ENCODE measurements at regions not wholly inside any gene's neighbourhood (a gene's known extent, or its start where the extent isn't known, plus 50 kb on each side); places are given as distances from the start of the nearest gene placed in this dataset.

DNA sequence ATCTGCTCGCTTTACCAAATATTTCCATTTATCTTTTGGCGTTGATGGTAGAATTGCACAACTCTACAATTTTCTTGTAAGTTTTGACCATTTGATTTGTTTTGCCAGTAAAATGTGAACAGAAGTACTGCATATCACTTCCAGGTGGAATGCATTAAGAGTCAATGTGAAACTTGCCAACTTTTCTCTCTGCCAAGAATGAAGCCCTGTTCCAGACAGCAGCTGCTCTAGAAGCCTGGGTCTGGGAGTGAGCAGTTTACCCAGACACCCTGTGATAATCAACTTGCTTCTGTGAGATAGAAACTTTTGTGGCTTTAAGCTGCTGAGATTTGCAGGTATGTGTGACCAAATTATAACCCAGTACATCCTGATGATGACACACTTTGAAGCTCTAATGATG, 115.9 kb upstream of the SYT4 start:
- no peak for TF ChIP-seq CTCF (IDR thresholded peaks at IDR 0.05)
- no peak for TF ChIP-seq EP300 (IDR thresholded peaks at IDR 0.05)
- no peak for TF ChIP-seq POLR2A (IDR thresholded peaks at IDR 0.05)
